HepG2 (cell line): ENCODE measurements at regions not wholly inside any gene's neighbourhood (a gene's known extent, or its start where the extent isn't known, plus 50 kb on each side); places are given as distances from the start of the nearest gene placed in this dataset.

Experiments used
- CTCF ChIP-seq: sonication (generic); formaldehyde crosslinking; IDR thresholded peaks from 2 replicates; pipeline ENCODE4 v1.5.0; 2020; ENCODE audit warnings: mild to moderate bottlenecking, missing genetic modification reagents, moderate library complexity
- NFIC ChIP-seq: IDR thresholded peaks from 2 replicates; pipeline ENCODE4 v1.6.1; 2012; ENCODE audit warnings: mild to moderate bottlenecking, low read length, inconsistent platforms

GRCh38 chr12:111064982-111065381, 144.6 kb upstream of the MYL2 start:
- TF ChIP-seq CTCF (CRISPR knock-in tag) (no peak), NFIC (no peak)
